Pancreas (tissue), 10 donors: ENCODE measurements at regions not wholly inside any gene's neighbourhood (a gene's known extent, or its start where the extent isn't known, plus 50 kb on each side); places are given as distances from the start of the nearest gene placed in this dataset.

ENCODE experiments used
- ATAC-seq, 4 donors: fragments of 200-7000 bp; cut with Tn5 transposase; one replicate each; pipeline versions ENCODE4 v1.8.0 to v1.9.1; 2020; ENCODE audit warnings: mild to moderate bottlenecking in 4 of 4, moderate library complexity in 4 of 4
- DNase-seq, 6 donors: peaks; one replicate each; pipeline ENCODE4 v3.0.0-alpha.2; 2020
- FAIRE-seq: peaks from 2 replicates; lab custom pipeline; 2012; peaks lifted over from hg19 to GRCh38; lab: Jason Lieb, UNC
- H3K27ac ChIP-seq, 4 donors: fragments of 200-600 bp; sonication (generic); 1 replicate in 3 of 4; 2 replicates in 1 of 4; pipeline versions ENCODE4 v1.5.0 to v1.8.0; 2020
- H3K27me3 ChIP-seq, 4 donors: fragments of 200-600 bp; one replicate each; pipeline ENCODE4 v1.8.0; 2021
- H3K36me3 ChIP-seq, 3 donors: fragments of 200-600 bp; sonication (generic) in 1 of 3; one replicate each; pipeline versions ENCODE4 v1.5.0 to v1.8.0; 2020 to 2021
- H3K4me1 ChIP-seq, 3 donors: fragments of 200-600 bp; one replicate each; pipeline ENCODE4 v1.8.0; 2021
- H3K4me3 ChIP-seq, 4 donors: fragments of 200-600 bp; sonication (generic) in 2 of 4; one replicate each; pipeline versions ENCODE4 v1.5.0 to v1.8.0; 2020 to 2021
- H3K9me3 ChIP-seq, 4 donors: fragments of 200-600 bp; one replicate each; pipeline ENCODE4 v1.8.0; 2021
- CTCF ChIP-seq, 4 donors: fragments of 200-600 bp; sonication (generic) in 3 of 4; IDR thresholded peaks; one replicate each; pipeline versions ENCODE4 v1.5.0 to v1.8.0; 2021; ENCODE audit warnings: antibody characterized with exemption in 4 of 4
- WGBS, 2 donors: extraction: QIAGEN DNeasy Blood & Tissue Kit; methylation state at CpG; one replicate each; pipeline ENCODE4 v1.1.7; 2013; 5-methylcytosine and 5-hydroxymethylcytosine counted together
- intact Hi-C, 3 donors: fragments of 100-400 bp; cut with DNase I; formaldehyde crosslinking; loops; one replicate each; pipeline versions ENCODE4 v1.11.1 to v1.14.2; 2022
- donor health status: healthy with polysubstance abuse.
- donor health status: DM: no; HTN: no; CAD: no; lungs with moderate emphysema.
- donor health status: DM: no; HTN: no; CAD: no.
- donor health status: control.
- donor health status: control.
- donor health status: Bipolar disorder and iron deficiency.
- donor health status: DM: yes; HTN: yes; CAD: no.
- donor health status: DM: no; HTN: no; CAD: no.
- donor health status: DM: no; HTN: no; CAD: no.
- donor health status: DM: yes; HTN: yes; CAD: no.

GRCh38 chr13:73245246-73245645, 186.4 kb downstream of the KLF5 start:
- intact Hi-C loops, result no loop called here
- ATAC-seq (no peak), DNase-seq (no peak), FAIRE-seq (no peak)
- Histone ChIP-seq H3K27me3 (no peaks in the 10 kb centered on the region), H3K27ac (no peak overlapping the region), H3K9me3 (no peaks in the 10 kb centered on the region), H3K36me3 (no peaks in the 10 kb centered on the region), H3K4me3 (no peak overlapping the region), H3K4me1 (peaks cover 13 to 18% (median 17%) of the 10 kb centered on the region in 3 donors)
- WGBS, 2 donors, result 76 to 83% methylated on average over 6 of the region's 6 CpGs
- TF ChIP-seq CTCF (IDR thresholded peaks at IDR 0.05), result no peak

GRCh38 chr13:73244467-73244866, 185.7 kb downstream of the KLF5 start:
- H3K36me3 ChIP-seq, result no peaks in the 10 kb centered on the region
- no peak for TF ChIP-seq CTCF (IDR thresholded peaks at IDR 0.05)
- WGBS, 2 donors, result 76 to 77% methylated on average over 4 of the region's 4 CpGs
- ATAC-seq (no peak), DNase-seq (no peak), FAIRE-seq (no peak)
- H3K4me3 ChIP-seq, result no peak overlapping the region
- H3K27ac ChIP-seq, result no peak overlapping the region
- intact Hi-C loops, result no loop called here
- peaks cover 10 to 15% (median 13%) of the 10 kb centered on the region in 3 donors for H3K4me1 ChIP-seq
- no peaks in the 10 kb centered on the region for H3K9me3 ChIP-seq
- H3K27me3 ChIP-seq, result no peaks in the 10 kb centered on the region

- no peak overlapping the region for H3K4me3 ChIP-seq
- no peak for FAIRE-seq
- no peak overlapping the region for H3K27ac ChIP-seq
- no peak for ATAC-seq
- TF ChIP-seq CTCF (IDR thresholded peaks at IDR 0.05), result no peak
- 86 to 90% methylated on average over 2 of the region's 2 CpGs for WGBS, 2 donors
- H3K4me1 ChIP-seq, result no peaks in the 10 kb centered on the region
- intact Hi-C loops, result no loop called here
- no peaks in the 10 kb centered on the region for H3K27me3 ChIP-seq
- no peaks in the 10 kb centered on the region for H3K36me3 ChIP-seq
- DNase-seq, result no peak
- H3K9me3 ChIP-seq, result no peaks in the 10 kb centered on the region
Measured at GRCh38 chr13:73242515-73243015, 183.8 kb downstream of the KLF5 start.

GRCh38 chr13:73240193-73240592, 181.4 kb downstream of the KLF5 start:
- 91% methylated on average over 1 of the region's 1 CpG for WGBS, 2 donors
- Histone ChIP-seq H3K9me3 (no peaks in the 10 kb centered on the region), H3K4me3 (no peak overlapping the region), H3K36me3 (no peaks in the 10 kb centered on the region), H3K27ac (no peak overlapping the region), H3K4me1 (no peaks in the 10 kb centered on the region), H3K27me3 (no peaks in the 10 kb centered on the region)
- FAIRE-seq (no peak), ATAC-seq (no peak), DNase-seq (no peak)
- intact Hi-C loops, result no loop called here
- no peak for TF ChIP-seq CTCF (IDR thresholded peaks at IDR 0.05)

GRCh38 chr13:73235385-73235784, 176.6 kb downstream of the KLF5 start:
- Histone ChIP-seq H3K4me3 (no peak overlapping the region), H3K36me3 (no peaks in the 10 kb centered on the region), H3K9me3 (no peaks in the 10 kb centered on the region), H3K27me3 (no peaks in the 10 kb centered on the region), H3K4me1 (no peaks in the 10 kb centered on the region), H3K27ac (no peak overlapping the region)
- 77 to 84% methylated on average over 13 of the region's 13 CpGs for WGBS, 2 donors
- no peak for DNase-seq
- no peak for ATAC-seq
- no peak for TF ChIP-seq CTCF (IDR thresholded peaks at IDR 0.05)
- FAIRE-seq, result no peak
- intact Hi-C loops, result no loop called here
